GM18909 (cell line): ENCODE measurements at regions not wholly inside any gene's neighbourhood (a gene's known extent, or its start where the extent isn't known, plus 50 kb on each side); places are given as distances from the start of the nearest gene placed in this dataset.
"Not testable (repeated sequence)": the region's sequence is repeated elsewhere in the genome, so short reads cannot be mapped to it uniquely, and the experiment has no call there.

Source experiments
- ATAC-seq: cut with Tn5 transposase; IDR thresholded peaks from one replicate; pipeline ENCODE4 v1.9.1; 2021; ENCODE audit warnings: mild to moderate bottlenecking; ENCODE audit not compliant: unreplicated experiment, poor library complexity

DNA sequence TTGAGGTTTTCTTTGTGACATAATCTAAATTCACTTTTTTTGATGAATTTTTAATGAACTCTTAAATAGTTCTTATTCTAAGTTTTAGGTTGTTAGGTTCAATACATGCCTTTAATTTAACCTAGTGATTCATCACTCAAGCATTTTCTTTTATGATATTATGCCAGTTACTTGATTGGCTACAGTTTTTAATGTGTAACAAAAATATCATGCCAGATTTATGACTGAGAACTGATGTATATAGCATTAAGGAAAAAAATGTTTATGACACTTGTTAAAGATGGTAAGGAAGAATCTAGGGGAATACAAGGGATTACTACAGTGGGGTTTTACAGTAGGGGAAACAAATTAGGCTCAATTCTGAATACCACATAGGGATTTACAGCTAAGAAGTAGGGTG lies 103.1 kb downstream of the VGLL3 start:
- no peak for ATAC-seq

DNA sequence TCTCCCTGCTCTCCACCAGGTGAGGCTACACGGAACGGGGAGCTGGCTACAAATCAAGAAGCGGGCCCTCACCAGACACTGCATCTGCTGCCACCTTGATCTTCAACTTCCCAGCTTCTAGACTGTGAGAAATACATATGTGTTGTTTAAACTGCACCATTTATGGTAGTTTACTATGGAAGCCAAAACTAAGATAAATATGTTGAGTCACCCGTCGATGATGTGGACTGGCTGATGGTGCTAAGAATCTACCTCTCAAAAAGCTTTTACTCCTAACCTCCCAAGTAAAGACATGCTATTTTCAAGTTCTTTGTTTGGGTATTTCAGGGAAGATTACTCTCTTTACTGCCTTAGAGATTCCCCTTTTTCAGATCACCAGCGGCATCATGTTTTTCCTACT lies 110.9 kb downstream of the VGLL3 start:
- ATAC-seq, result no peak

DNA sequence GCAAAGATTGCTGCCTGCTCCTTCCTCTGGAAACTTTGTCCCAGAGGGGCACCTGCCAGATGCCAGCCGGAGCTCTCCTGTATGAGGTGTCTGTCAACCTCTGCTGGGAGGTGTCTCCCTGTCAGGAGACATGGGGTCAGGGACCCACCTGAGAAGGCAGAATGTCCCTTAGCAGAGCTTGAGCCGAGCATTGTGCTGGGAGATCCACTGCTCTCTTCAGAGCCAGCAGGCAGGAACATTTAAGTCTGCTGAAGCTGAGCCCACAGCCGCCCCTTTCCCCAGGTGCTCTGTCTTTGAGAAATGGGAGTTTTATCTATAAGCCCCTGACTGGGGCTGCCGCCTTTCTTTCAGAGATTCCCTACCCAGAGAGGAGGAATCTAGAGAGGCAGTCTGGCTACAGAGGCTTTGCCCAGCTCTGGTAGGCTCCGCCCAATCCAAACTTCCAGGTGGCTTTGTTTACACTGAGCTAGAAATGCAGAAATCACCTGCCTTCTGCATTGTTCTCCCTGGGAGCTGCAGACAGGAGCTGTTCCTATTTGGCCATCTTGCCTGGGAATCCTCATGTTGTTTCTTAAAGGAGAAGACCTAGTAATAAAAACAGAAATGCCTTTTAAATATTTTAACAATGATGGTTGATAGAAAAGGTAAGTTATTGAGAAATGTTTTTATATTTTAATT lies 114.3 kb downstream of the VGLL3 start:
- not testable (repeated sequence) for ATAC-seq

DNA sequence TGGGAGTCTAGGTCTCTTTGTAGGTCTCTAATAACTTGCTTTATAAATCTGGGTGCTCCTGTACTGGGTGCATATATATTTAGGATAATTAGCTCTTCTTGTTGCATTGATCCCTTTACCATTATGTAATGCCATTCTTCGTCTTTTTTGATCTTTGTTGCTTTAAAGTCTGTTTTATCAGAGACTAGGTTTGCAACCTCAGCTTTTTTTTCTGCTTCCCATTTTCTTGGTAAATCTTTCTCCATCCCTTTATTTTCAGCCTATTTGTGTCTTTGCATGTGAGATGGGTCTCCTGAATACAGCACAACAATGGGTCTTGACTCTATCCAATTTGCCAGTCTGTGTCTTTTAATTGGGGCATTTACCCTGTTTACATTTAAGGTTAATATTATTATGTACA lies 116.2 kb downstream of the VGLL3 start:
- not testable (repeated sequence) for ATAC-seq

DNA sequence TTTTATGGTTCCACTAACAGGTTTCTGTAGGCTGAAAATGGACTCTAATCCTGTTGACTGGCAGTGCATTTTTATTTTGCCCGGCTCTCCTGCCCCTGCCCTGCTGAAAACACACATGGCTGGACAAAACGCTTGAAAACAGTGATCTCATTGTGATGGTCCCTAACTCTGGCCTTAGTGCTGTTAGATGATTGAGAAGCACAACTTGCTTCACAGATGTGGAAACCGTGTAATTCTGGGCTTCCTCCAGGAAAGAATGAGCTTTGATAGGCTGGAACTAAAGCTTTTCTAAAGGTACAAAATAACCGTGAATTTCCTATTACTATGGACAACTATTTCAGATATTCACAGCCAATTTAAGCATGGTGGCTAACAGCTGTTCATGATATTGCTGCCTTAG lies 121.4 kb downstream of the VGLL3 start:
- no peak for ATAC-seq

DNA sequence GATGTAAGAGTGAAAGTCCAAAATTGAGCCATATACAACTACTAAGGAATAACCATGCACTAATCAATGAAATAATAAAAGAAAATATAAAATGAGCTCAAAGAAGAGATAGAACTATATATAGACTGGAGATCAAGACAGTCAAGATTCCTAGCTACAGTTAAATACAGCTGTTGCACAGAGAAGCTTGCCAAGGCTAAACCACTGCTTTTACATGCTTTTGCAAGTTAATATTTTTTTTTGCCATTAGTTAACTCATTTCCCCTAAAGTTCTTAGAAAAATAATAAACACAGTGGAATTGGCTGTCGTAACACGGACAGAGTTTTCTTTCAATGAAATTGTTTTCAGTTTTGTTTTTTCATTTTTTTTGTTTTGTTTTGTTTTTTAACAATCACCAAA lies 123.0 kb downstream of the VGLL3 start:
- ATAC-seq, result no peak

DNA sequence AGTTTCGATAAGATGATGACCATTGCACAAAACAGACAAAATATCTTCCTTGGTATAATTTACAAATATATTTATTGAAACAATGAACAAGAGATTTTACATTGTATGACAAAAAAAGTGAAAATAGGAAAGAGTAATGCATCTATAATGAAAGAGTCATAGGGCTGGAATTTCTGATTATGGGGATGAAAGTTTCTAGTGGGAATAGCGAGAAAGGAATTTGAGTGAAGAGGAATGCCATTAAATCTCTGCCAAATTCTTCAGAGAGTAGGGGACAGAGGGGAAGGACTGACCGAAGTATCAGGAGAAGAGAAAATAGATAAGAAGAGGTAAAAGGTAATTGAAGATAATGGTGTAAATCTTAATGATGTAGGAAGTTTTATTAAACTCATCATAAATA lies 125.4 kb downstream of the VGLL3 start:
- no peak for ATAC-seq

DNA sequence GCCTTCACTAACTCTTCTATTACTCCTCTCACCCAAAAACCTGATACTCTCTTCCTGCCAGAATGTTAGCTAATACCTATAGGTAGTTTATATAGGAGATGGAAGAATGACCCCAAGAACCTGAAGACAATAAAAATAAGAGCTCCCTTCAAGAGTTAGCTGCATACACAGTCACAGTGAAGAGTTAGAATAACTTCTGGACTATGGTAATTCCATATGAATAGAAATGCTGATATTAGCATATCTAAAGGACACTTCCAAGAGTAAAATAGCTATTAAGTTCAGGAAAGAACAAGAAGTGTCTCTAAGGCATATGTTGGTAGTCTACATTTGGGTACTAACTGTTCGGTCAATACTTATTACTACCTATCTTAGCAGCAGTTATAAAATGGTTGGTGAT lies 134.2 kb downstream of the VGLL3 start:
- no peak for ATAC-seq

DNA sequence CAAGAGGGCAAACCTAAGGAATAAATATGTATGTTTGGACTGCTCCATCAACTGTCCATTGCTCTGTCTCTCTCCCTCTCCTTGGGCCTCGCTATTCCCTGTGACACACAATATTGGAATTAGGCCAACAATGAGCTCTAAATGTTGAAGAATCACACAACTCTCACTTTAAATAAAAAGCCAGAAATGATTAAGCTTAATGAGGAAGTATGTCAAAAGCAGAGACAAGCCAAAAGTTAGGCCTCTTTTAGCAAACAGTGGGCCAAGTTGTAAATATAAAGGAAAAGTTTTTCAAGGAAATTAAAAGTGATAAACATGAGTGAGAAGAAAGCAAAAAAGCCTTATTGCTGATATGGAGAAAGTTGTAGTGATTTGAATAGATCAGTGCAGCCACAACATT lies 141.0 kb downstream of the VGLL3 start:
- no peak for ATAC-seq

DNA sequence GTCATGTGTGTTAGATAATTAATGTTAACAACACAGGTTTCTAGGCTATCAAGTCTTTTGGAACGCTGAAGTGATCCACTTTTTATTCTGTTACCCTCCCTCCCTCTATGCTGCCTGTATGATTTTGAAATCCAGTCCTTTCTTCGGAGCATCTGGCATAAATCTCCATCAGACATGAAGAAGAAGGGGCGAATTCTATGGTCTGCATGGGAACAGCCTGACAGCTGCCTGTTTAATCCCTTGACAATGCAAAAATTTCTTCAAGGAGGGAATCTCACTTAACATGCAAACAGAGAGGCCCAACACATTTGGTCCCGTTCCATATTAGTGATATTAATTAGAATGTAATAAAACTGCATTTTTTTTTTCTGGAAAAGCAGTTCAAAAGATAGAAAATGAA lies 145.2 kb downstream of the VGLL3 start:
- no peak for ATAC-seq

DNA sequence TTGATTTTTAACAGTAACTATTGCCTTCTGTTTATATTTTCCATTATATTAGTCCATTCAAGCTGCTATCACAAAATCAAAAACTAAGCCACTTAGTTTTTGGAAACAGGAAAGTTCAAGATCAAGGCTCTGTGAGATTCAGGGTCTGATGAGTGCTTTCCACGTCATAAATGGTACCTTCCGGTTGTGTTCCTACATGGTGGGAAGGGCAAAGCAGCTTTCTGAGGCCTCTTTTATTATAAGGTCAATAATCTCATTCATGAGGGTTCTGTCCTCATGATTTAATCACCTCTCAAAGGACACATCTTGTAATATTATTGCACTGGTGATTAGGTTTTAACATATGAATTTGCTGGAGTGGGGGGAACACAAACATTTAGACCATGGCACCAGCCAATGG lies 152.0 kb downstream of the VGLL3 start:
- no peak for ATAC-seq

DNA sequence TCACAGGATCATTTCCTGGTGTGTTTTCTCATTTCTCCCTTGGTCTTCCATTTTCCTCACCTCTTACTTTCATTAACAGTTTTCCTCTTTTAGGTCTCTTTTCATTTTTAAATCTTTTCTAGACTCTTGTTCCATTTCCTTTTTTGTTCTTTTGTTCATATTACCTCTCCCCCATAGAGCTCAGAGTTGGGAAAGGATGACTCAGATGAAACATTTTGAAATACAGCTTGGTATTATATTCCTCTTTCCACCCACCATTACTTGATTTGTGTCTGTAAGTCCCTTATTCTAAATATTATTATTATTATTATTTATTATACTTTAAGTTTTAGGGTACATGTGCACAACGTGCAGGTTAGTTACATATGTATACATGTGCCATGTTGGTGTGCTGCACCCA lies 153.1 kb downstream of the VGLL3 start:
- ATAC-seq, result no peak

DNA sequence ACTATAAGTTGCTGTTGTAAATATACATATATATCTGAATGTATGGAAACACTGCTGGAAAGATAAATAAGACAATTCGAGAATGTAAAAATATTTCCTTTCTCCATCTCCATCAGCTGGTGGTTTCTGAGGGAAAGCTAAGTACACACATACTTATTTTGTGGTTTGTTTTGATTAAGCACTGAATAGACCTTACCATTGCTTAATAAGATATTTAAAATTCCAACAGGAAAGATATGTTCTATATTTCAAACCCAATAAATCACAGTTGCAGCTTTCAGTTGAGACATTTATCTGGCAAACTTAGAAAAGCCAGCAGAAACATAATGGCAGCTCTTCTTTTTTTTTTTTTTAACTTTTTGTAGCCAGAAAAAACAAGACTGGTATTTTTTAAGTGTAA lies 160.4 kb downstream of the VGLL3 start:
- no peak for ATAC-seq

DNA sequence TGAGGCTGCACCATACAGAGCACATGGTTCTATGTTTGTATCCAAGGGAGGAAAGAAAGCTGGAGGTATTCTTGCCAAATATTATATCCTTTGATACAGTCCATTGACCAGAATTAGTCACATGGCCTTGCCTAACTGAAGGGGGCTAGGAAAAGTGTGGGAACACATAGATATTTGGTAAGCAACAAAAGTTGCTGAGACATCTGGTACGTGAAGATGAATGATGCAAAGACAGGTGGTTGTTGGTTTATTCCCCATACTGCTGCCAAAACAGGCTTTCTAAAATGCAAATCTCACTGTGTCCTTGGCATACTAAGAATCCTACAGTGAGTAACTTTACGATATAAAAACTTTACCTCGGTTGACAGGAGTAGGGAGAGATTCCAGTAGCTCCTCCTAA lies 162.2 kb downstream of the VGLL3 start:
- ATAC-seq, result no peak

DNA sequence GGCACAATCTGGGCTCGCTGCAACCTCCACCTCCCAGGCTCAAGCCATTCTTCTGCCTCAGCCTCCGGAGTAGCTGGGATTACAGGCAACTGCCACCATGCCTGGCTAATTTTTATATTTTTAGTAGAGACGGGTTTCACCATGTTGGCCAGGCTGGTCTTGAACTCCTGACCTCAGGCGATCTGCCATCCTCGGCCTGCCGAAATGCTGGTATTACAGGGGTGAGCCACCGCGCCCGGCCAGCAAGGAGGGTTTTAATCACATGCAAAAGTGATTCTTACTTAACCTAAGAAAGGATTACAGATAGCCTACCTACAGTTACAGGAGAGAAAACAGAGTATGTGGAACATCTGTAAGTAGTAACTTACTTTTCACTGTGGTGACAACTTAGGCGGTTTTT lies 163.4 kb downstream of the VGLL3 start:
- not testable (repeated sequence) for ATAC-seq

DNA sequence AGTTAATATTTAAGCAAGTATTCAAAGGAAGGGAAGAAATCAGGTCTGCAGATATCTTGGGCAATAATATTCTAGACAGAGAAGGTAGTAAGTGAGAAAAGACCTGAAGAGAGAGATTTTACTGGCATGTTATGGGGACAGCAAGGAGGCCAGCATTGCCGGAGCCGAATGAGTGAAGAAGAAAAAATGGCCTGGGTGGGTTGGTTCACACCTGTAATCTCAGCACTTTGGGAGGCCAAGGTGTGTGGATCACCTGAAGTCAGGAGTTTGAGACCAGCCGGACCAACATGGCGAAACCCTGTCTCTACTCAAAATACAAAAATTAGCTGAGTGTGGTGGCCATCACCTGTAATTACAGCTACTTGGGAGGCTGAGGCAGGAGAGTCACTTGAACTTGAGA lies 164.7 kb downstream of the VGLL3 start:
- ATAC-seq, result no peak

DNA sequence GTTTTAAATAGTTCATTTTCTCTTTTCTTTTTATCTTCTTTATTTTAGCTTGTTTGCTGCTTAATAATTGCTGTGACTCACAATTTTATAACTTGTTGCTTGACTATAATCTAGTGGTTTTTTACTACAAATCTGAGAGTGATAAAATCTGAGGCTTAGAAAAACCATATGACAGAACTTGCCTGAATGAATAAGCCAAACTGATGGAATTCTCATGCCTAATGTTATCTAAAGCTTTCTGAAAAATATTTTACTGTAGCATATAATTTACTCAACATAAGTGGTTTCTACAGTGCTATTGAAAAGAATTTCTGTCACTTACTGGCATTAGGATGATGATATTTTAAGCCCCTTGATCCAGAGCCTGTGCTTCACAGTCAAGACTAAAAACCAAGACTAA lies 175.1 kb downstream of the VGLL3 start:
- ATAC-seq, result no peak

DNA sequence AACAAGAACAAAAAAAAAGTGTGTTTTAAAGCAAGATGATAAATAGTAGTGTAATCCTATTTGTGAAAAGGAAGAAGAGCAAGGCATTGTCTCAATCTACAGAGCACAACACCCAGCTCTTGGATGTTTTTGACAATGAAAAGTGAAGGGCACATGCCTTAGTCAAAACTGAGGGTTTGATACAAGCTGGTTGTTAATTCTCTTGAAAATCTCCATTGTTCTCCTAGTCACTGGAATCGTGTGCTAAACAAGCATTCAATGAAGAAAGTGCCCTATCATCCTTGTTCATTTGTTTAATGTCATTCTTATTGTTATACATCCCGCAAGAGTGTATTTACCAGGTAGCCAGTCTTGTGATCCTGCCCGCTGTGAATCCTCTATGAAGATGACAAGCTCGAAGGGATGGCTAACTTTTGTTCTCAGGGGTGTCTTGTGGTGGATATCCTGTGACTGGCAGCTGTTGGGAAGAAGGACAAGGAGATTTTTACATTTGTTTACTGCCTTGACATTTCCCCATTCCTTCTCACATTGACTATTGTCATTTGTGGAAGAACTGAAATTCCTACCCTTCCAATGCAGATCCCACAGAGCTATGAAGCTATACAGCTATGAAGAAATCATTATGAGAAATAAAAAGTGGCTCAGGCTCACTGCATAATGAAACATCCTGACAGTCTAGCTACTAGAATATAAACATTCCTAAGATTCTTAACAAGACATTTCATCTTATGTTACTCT lies 175.9 kb downstream of the VGLL3 start:
- no peak for ATAC-seq

DNA sequence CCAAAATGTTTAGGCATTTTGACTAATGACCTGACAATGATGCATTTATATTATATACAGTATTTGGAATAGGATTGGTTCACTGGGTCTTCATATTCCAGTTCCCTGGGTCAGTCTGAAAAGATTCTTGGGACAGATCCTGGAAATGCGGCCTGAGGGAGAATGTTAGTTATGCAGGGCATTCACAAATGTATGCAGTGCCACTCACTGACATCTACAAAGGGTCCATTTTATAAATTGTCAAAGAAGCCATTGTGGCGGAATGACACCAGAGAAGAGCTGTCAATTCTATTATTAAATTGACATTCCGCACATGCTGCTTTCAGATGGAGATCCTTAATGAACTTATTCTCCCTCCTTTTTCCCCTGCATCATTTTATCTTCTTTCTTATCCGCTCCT lies 176.6 kb downstream of the VGLL3 start:
- ATAC-seq, result no peak

DNA sequence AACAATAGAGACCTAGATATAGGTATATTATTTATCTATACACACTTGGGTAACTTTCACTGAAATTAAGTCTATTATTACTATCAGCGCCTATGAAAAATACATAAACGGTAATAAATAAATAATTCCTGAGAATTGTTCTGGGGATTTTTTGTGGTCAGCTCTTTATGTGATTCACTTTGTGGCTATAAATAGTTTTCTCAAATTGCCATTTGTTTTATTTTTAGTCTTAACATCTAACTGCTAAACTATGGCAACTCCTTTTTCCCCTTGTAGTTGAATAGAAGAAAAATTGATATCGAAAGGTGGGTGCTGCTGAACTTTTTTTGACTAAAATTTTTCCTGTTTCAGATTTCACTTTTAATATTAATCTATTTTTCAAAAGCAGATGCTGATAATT lies 189.0 kb downstream of the VGLL3 start:
- no peak for ATAC-seq

DNA sequence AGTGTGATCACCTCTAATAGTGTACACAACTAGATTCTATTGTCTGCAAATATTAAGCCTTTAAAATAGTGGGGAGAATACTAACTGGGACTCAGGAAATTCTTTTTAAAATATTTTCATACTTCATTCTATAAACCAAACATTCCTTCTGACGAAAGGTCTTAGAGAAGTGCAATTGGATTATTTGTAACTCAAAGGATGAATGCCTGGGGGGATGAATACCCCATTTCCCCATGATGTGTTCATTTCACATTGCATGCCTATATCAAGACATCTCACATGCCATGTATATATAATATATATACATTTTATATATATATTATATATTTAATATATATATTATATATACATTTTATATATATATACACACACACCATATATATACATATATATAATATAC lies 189.9 kb downstream of the VGLL3 start:
- no peak for ATAC-seq

DNA sequence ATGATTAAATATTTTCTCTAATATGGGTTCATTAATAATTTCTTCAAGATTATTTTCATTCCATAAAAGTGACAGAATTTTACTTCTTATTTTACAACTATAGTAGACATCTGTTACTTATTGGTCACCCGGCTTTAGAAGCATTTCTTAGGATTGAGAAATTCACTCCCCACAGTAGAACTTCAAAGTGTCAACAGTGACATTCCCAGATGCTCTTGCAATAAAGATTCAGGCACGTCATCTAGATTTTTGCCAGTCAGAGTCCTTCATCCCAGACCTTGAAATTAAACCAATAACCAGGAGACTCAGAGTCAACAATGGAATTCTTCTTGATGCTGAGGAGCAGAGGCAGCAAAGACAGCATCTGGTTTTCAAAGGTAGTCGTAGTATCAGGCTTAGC lies 190.8 kb downstream of the VGLL3 start:
- no peak for ATAC-seq
